Amygdala (tissue), 56 donors: ENCODE measurements at regions not wholly inside any gene's neighbourhood (a gene's known extent, or its start where the extent isn't known, plus 50 kb on each side); places are given as distances from the start of the nearest gene placed in this dataset.

Source experiments
- DNase-seq, 56 donors: peaks; one replicate each; lab custom pipeline; 2025; lab: John Stamatoyannopoulos, UW

GRCh38 chr5:89273289-89273688 lies 390.3 kb upstream of the MEF2C start:
- DNase-seq, result no peak

- DNase-seq, result peak in 1 of 56 donors; percentile 0
Measured at GRCh38 chr5:89270901-89271300, 387.9 kb upstream of the MEF2C start.

DNA sequence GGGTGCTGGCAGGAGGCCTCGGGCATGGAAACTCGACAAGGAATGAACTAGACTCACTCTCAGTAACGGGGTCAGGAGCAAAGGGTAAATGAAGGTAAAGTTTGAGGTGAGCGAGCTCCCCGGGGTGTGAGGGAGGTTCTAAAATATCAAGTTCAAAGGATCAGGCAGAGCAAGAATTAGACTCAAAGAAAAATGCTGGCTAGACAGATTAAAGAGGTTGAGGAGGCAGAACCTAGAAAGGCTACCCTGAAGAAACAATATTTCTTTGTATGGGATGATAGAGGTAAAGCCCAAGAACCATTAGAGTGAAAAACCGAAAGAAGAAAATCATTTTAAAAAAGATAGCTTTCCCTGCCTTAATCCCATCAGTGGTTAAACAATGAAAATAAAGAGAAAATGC lies 386.7 kb upstream of the MEF2C start:
- no peak for DNase-seq

DNA sequence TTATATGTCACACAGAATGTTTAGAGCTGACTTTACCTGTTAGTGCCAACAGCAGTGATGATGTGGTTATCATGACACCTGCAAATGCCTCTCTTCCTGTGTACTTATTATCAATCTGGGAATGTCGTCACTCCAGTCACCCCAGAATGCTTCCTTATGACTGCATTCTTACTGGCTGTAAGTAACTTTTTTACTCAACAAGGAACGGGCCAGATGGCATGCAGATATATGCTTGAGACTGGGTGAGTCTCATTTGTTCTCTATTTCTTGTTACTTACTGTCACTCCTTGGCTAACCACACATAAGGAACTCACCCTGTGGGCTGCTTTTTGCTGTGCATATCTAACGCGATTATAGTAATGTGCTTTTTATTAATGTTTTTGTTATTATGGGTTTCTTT lies 385.5 kb upstream of the MEF2C start:
- peak in 3 of 56 donors; percentile 3 to 19 (median 5) for DNase-seq

DNA sequence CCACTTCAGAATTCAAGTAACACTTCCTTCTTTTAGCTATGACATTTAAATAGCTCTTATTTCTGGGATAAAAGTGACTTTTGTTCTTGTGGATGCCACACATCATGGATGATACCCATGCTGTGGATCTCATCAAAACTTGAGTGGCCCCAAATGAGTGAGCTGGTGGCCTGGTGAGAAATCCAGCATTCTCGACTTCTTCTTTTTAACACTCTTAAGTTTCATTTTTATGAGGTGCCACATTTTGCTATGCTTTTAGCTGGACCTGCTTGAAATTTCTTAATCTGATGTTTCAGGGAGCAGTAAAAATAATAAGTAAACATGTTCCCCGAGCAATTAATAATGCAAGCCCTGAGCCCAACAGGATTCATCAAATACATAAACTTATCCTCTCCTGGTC lies 384.8 kb upstream of the MEF2C start:
- no peak for DNase-seq

GRCh38 chr5:89265511-89266179 lies 382.7 kb upstream of the MEF2C start:
- no peak for DNase-seq

DNA sequence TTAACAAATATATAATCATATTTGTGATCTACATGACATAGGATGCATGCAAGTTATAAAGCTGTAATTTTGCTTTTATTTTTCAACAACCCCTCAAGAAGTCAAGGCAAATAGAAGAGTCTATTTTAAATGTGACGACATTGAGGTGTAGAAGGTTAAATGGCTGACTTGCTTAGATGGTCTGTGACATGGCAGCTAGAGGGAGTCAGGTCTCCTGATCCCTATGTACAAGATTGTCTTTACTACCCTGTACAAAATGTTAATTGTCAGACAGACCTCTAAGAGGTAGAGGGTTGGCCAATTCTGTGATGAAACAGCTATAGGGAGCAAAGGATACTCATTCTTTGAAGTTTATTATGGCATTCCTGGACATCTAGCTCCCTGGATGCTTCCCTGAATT lies 380.9 kb upstream of the MEF2C start:
- no peak for DNase-seq

DNA sequence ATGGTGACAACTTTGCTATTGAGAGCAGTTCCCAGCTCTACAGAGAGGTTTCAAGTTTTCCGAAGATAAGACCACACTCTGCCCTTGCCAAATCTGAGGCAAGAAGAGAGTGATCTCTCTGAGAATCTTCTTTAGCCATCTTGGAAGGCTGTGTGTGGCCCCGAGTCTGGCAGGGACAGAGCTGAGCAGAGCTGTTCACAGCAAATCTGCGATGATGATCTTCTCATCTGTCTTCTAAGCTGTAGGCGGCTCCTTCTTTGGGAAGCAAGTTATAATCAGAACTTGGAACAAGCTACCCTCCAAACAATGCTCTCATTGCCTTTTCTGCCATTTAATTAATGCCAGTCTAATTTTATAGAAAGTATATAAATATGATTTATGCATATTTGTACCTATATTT lies 379.0 kb upstream of the MEF2C start:
- peak in 2 of 56 donors; percentile 5 for DNase-seq

GRCh38 chr5:89260254-89260653 lies 377.3 kb upstream of the MEF2C start:
- no peak for DNase-seq

GRCh38 chr5:89255845-89256463 lies 373.0 kb upstream of the MEF2C start:
- DNase-seq, result no peak

GRCh38 chr5:89253666-89254352 lies 370.8 kb upstream of the MEF2C start:
- DNase-seq, result no peak

DNA sequence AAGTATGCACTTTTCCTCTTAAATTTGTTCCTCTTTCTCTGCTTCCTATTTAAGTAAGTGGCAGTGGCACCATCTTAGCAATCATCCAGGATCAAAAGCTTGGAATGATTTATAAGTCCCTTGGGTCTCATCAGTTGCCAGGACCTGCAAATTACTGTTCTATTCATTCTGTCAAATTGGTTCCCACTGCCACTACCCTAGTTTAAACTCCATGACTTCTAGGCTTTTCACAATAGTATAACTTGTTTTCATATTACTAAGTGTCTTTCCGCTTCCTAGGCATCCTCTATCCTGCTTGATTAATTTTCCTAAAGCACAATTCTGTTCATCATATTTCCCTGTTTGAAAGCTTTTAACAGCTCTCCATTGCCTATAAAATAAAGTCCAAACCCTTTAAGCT lies 363.9 kb upstream of the MEF2C start:
- no peak for DNase-seq

- DNase-seq, result no peak
Measured at GRCh38 chr5:89246252-89246651, 363.3 kb upstream of the MEF2C start.

DNA sequence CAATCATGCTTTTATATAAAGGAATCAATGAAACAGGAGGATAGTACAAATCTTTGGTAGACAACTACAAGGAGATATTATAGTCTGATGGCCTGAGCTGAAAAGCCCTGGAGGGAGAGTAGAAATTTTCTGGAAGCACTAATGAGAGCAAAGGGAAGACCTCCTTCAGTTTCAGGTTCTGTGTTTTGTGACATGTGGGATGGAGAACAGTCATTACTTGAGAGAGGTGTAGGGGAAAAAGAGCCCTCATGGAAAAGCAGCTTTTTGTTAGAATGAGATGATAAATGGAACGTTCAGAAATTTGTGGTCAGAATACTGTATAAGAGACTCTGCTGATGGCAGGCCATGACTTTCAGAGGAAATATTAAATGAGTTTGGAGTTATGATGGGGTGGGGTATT lies 360.6 kb upstream of the MEF2C start:
- no peak for DNase-seq

- DNase-seq, result no peak
Measured at GRCh38 chr5:89241186-89241585, 358.2 kb upstream of the MEF2C start.

- DNase-seq, result no peak
Measured at GRCh38 chr5:89236900-89237299, 353.9 kb upstream of the MEF2C start.

DNA sequence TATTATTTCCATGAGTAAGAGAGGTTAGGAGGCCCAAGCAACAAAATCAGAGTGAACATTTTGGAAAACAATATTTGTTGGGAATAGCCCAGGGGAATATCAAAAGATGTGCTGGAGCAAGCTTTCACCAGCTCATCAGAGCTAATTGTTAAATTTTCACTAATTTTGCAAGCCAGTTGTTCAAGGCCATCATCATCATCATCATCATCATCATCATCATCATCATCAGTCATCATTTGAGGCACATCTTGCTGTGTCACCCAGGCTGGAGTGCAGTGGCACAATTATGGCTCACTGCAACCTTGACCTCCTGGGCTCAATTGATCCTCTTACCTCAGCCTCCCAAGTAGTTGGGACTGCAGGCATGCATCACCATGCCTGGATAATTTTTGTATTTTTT lies 350.5 kb upstream of the MEF2C start:
- DNase-seq, result no peak

DNA sequence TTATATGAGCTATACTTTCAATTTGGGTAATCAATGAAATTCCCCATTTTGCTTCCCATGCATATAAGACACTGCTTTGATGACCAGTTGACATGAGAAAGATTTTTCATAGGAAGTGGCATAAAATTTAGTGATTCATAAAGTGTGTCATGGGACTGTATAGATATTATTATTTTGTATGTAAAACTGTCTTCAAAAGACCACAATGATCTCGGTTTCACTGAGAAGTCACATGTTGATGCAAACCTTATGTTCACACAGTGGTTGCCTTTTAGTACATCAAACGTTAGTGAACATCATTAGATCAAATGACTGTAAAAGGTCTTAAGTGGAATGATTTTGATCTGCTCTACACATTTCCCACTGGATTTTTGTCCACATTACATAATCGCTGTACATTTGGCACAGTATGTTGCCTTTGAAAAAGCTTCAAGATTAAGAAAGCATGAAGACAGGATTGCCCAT lies 349.2 kb upstream of the MEF2C start:
- no peak for DNase-seq

DNA sequence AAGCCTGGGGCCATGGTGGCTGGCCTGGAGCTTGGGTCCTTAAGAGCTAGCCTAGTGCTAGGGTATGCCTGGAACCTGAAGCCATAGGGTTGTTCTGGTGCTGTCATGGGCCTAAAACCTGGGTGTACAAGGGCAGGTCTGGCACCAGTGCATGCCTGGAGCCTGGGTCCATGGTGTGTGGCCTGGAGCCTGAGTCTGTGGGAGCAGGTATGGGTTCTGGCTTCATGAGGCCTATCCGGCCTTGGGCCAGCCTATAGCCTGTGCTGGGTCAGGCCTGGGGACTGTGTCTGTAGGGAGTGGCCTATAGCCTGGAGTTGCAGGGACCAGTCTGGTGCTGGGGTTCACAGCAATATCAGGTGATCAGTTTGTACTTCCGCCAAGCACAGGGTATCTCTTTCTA lies 347.2 kb upstream of the MEF2C start:
- no peak for DNase-seq

GRCh38 chr5:89229331-89230070 lies 346.5 kb upstream of the MEF2C start:
- DNase-seq, result no peak

DNA sequence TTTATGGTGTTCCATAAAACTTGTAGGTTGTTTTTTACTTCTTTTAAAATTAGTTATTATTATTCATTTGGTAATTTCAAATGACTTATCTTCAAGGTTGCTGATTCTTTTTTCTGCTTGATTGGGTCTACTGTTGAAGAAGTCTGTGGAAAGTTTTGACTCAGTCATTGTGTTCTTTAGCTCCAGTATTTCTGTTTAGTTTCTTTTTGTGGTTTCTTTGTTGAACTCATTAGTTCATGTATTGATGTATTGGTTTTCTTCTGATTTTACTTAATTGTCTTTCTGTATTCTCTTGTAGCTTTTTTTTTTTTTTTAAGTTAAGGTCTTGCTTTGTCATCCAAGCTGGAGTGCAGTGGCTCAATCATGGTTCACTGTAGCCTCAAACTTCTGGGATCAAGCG lies 345.4 kb upstream of the MEF2C start:
- no peak for DNase-seq
